HG03432 (cell line): ENCODE measurements at regions not wholly inside any gene's neighbourhood (a gene's known extent, or its start where the extent isn't known, plus 50 kb on each side); places are given as distances from the start of the nearest gene placed in this dataset.
"Not testable (repeated sequence)": the region's sequence is repeated elsewhere in the genome, so short reads cannot be mapped to it uniquely, and the experiment has no call there.

Experiments
- ATAC-seq: cut with Tn5 transposase; IDR thresholded peaks from one replicate; pipeline ENCODE4 v1.9.1; 2021; ENCODE audit warnings: mild to moderate bottlenecking, moderate library complexity; ENCODE audit not compliant: unreplicated experiment

DNA sequence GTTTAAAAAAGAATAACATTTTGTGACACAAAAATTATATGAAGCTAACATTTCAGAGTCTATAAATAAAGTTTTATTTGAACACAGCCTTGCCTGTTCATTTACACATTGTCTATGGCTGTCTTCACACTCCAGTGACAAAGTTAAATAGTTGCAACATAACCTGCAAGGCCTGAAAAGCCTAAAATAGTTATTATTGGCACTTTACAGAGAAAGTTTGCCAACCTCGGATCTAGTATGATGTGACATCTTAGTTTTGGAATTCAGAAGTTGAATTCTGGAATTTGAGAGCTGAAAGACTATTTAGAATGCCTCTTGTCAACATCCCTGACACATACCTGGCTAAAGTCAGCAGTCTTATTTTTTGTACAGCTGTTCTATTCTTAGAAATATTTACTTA is 68.3 kb downstream of the DYRK2 start:
- no peak for ATAC-seq

DNA sequence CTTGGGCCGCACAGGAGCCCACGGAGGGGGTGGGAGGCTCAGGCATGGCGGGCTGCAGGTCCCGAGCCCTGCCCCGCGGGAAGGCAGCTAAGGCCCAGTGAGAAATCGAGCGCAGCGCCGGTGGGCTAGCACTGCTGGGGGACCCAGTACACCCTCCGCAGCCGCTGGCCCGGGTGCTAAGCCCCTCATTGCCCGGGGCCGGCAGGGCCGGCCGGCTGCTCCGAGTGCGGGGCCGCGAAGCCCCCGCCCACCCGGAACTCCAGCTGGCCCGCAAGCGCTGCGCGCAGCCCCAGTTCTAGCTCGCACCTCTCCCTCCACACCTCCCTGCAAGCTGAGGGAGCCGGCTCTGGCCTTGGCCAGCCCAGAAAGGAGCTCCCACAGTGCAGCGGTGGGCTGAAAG is 70.8 kb downstream of the DYRK2 start:
- ATAC-seq, result not testable (repeated sequence)

DNA sequence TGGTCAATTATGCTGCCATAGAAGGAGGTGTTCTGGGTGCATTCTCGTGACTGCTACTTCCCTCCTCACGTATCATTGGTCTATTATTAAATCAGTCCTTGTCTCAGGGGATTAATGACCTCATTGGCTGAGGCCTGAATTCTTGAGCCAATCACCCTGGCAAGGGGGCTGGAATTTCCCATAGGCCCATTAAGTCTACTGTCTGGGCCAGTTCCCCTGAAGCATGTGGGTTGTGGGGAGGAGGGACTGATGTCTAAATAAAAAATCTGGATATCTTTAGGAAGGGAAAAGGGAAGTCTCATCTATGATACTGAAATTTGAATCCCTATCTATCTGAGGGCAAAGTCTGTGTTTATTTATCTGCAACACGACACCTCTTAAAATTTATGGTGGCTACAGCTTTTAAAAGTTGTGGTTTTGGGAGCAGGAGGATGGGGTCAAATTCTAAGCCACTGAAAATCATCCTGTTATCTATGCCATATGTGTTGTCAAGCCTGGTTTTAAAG is 71.9 kb downstream of the DYRK2 start:
- no peak for ATAC-seq

DNA sequence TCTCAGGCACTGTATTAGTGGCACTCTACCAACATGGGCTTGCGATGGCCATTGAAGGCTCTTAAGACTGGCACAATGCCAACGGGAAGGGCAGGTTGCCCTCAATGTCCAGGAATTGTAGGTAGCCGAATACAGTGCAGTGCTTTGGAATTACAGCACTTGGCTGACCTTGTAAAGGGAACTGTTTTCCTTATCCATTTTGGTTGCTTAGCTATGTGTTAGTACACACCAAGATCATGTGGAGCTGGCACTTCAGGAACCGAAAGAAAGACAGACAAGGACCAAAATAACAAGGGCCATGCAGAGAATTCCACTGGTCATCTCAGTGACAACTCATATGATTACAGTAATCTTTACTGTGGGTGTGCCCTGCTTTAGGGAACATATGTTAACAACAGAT is 72.7 kb downstream of the DYRK2 start:
- no peak for ATAC-seq

DNA sequence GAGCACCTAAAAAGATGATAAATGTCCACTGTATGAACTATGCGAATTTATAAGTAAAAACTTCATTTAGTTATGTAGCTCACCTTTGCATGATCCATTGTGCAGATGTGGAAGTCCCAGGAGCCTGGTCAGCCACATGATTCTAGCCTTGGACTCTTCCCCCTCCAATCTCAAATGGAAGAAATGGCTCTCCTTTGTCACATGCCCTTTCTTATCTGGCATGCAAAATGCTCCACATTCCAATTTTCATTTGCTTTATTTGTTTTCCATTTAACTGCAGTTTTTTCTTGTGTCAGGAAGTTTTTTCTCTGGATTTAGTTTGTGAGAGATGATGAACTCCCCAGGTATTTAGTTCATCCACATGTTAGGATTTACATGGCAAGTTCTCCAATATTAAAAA is 73.8 kb downstream of the DYRK2 start:
- ATAC-seq, result no peak

DNA sequence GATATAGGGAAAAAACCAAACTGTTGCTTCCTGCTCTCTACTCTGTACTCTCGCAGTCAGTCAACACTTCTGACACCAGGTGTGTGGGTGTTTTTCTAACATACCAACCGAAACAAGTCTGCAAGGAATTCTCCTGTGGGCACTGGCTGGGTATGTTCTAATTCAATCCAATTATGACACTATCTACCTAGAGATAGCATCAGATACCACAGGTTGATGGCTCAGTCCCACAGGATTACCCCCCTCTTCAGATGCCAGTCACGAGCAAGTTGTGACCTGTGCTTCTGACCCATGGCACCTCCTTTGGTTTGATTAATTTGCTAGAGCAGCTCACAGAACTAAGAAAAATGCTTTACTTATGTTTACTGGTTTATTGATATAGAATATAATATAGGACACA is 78.3 kb downstream of the DYRK2 start:
- no peak for ATAC-seq

DNA sequence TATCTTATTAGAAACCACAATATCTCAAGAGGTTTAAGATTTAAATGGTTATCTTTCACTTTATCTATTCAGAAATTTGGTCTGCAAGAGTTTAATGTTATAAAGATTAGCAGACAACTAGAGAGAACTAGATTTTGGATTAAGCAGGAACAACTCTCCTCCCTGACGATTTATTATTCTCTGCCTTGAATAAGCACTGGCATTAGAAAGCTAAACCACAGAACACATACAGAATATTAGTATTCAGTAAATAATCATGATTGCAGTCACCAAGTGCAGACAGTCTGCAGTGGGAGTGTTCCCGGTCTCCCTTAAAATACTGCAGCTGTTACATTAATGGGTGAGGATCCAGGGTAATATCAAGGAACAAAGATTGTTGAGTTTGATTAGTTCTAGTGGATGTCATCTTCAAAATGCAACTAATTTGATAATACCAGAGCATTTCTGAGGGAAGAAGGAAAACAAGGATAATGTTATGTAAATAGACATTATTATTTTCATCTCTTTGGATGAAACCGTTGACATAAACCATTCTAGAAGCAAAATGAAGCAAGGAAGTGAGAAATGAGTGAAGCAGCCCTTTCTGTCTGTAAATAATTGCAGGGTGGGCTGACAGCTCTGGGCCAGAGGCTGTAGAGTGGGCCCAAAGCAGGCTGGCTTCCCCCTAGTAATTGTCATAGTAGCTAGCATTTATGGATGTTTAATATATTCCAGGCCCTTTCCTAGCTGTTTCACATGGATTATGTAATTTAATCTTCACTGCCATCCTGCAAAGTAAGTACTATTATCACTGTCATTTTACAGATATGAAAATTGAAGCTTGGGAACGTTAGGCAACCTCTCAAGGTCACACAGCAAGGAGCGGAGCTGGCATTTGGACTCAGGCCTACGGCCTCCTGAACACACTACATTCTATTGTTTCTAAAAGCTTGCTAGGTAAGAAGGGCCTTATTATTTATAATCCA is 79.4 kb downstream of the DYRK2 start:
- no peak for ATAC-seq

DNA sequence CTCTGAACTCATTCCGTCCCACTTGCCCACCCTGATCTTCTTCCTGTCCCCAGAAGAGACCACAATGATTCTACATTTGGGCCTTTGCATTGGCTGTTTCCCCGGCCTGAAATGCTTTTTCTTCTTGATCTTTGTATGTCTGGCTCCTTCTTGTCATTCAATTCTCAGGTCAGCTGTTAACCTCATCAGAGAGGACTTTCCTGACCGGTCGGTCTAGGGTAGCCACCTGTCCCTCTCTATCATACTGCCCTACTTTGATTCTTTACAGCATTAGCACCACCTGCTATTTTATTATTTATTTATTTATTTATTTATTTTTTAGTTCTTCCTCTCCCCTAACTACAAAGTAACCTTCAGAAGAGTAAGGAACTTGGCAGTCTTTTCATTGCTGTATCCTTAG is 84.3 kb downstream of the DYRK2 start:
- no peak for ATAC-seq

DNA sequence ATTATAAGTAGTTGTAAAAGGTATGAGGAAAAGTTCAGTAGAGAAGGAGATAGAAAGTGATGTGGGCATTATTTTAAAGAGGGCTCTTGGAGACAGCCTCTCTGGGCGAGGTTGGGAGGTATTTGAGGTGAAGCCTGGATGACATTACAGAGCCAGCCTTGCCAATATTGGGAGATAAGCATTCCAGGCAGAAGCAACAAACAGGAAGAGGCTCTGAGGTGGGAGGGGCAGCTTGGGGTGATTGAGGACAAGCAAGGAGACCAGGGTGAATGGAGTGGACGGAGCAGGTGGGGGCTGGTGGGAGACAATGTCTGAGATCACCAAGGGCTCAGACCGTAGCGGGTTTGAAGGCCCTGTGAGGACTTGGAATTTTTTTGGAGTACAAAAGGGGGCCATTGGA is 87.3 kb downstream of the DYRK2 start:
- ATAC-seq, result no peak

DNA sequence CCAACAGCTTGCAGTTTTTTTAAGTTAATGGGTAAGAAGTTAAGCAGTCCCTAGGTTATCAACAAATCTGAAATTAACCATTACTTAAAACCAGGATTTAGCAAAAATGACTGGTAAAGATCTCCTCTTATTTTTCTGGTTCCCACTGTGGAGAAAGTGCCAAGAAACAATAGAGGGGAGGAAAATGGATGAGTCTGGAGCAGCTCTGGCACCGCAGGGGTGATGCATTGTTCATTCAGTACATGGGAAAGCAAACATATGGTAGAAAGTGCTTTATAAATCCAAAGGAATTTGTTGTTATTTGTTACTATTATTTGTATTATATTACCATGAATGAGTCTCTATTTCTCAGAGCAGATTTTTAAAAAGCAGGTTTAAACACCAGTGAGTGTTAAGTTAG is 92.2 kb downstream of the DYRK2 start:
- no peak for ATAC-seq

DNA sequence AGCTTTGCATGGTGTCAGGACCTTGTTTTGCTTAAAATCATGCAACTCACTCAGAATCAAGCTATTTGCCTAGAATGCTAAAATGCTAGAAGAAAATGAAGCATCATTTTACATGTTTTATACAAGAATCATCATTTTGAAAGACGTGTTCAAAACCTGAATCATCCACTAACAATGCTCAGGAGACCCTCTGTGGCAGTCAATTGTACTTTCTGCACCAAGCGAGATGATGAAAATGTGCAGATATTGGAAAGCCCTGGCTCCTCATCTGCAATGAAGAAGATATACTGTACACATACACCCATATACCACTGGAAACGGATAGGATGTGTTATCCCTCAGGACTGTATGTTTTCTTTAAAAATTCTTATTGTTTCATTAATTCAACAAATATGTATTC is 92.7 kb downstream of the DYRK2 start:
- ATAC-seq, result no peak

DNA sequence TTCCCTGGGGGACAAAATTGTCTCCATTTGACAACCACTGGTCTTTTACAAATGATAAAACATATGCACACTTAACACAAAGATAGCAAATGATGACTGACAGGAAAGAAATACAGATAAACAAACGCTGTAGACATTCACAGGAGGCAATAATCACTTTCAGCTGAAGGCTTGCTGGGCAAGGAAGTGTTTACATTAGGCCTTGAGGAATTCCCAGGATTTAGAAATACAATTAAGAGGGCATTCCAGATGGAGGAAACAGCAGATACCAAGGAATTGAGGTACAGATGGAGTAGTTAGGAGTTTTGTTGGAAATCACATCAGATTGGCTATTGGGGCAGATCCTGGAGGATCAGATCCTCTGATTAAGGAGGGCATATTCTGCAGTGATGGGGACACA is 93.9 kb downstream of the DYRK2 start:
- no peak for ATAC-seq

DNA sequence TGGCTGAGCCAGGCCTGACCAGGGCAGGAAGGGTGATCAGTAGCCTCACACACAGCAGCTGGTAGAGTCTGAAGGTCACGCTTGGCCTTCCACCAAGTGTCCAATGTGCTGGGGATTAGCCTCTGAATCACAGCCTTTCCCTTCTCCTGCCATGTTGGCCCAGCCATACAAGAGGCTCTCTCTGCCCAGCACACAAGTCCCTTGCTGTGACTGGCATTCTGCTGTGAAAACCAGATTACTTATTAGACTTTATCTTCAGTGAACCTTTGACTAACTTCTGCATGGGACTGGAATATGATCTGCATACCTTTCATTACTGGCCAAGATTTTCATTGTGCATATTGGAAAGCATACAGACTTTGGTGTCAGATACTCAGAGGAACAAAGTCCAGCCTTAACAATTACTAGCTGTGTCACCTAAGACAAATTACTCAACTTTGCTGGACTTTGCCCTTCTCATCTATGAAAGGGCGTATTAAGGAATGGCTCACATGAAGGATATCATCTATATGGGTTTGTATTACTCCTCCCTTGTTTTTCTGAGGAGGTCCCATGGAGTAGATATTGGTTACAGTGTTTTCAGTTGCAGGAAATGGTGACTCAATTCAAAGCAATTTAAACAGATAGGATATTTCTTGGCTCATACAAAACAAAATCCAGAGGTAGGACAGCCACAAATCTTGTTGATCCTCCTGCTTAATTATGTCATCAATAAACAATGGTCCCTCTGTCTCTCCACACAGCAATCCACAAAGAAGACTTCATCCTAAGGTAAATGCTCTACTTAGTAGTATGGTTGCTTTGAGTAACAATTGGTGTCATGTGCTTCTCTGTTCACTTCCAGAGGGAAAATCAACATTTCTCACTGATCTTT is 99.6 kb downstream of the DYRK2 start:
- no peak for ATAC-seq

DNA sequence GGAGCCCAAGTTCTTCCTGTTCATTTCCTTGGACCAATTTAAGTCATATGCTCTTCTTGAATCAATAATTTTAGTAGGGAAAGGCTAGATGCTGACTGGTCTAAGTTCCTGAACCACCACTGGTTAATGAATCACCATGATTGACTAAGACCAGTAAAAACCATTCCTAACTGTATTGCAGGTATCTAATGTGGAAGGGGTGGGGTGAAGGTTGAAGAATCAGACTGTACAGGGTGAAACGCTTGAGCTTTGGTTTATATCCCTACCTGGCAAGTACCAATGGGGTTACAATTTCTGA is 100.1 kb downstream of the DYRK2 start:
- ATAC-seq, result no peak

DNA sequence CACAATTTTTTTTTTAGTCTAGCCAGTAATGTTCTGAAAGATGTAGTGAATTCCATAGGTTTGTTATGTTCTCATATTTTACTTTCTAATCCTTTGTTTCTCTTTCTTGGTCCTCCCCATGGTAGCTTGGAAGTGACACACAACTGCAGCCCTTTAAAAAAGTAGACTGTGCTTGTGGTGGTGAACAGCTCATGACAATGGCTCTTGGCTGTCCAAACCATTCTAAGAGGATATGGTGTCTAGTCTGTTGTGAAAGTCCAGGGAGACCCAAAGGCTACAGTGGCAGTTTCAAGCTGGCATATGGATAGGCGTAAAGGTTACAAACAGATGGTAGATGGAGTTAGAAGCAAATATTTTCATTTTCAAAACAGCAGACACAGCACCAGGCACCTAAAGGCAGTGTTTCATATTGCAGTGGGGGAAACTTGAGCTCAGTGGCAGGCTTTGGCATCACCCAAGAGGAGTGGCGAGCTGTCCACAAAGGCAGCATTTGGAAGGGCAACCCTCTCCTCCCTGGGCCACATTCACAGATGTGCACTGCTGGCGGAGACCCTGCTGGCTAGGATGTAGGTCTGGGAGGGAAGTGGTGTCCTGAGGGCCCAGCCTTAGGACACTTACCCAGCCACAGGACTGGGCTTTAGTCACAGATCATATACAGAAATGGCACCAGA is 102.1 kb downstream of the DYRK2 start:
- no peak for ATAC-seq

DNA sequence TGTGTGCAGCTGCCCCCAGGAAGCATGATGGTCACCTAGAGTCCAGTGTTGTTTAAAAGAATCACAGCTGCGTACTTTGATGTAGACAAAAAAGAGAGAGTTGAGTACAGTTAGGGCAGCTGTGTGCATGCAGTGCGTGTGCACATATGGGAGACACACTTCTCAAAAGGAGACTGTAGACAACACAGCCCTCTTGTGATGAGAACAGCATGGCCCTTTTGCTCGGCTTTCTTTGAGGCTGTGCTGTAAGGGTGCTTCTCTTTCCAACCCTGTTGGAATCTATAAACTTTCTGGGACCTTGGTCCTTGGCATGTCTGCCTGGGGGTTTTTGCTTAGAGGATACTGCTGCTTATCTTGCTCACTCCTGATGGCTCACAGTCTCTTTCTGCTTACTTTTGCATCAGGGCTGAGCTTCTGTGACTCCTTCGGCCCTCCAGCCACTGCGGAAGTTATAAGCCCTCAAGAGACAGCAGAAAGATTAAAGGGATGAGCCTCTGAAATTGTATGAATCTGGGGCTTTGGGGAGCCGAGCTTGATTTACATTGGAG is 102.9 kb downstream of the DYRK2 start:
- ATAC-seq, result no peak

DNA sequence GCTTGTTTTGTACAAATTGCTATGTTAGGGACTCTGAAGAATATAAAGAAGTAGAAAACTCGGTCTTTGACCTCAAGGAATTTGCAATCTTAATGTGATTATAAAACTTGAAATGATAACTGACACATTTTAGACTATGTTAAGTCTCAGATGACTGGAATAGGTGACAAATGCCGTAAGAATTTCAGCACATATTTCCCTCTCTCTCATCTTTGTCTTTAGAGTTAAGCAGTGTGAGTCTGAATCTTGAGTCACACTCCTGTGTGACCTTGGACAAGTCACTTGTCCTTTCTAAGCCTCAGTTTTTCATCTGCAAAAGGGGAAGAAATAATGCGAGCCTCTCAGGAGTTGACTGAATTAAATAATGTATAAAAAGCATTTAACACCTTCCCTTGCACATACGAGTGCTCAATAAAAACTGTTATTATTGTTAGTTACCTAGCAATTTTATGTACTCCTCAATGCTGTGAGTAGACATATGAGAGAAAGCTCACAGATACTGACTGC is 103.7 kb downstream of the DYRK2 start:
- ATAC-seq, result no peak

DNA sequence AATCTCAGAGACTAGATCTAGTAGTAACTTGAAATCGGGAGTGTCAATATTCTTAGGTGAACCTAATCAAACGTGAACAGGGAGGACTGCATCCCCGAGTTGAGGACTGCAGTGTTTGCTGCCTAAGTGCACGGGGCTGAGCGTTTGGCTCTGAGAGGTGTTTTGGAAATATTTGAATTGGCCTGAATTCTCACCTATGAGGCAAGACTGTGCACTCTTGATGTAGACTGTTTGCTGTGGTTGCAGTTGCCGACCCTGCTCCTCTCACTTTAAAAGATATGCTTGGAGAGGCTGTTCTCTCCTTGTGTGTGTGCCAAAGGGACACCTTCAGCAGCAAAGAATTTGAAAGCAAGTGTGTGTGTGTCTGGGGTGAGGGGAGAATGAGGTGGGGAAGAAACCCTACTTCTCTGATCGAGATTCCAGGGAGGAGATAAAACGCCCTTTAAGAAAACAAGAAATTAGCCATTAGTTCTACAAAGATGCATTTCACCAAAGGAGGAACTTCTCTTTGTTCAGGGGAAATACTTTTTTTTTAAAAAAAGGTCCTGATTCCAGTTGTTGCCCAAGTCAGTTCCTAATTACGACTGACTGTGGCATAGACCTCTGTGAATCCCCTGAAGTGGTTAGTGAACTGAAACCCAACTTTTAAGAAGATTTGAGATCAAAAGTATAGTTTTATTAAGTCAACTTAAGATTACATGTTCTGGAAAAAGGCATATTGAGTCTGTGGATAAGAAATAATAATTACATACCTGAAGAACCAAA is 106.6 kb downstream of the DYRK2 start:
- ATAC-seq, result no peak

DNA sequence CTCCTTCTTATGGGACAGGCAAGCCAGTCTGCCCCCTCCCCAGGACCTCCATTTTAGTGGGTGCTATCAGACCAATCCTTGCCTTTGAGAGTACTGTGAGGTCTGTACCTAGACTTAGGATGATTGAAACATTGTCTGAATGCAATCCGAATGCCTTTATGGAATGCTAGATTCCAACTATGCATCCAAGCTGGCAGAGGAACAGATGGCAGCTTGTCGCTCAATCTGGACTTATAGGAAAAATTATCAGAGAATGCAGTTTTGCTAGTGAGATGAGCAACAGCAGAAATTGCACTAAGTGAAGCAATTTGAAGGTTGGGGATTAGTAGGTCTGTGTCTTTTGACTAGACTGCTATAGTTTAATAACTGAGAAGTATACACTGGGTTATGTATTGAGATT is 109.1 kb downstream of the DYRK2 start:
- ATAC-seq, result no peak

DNA sequence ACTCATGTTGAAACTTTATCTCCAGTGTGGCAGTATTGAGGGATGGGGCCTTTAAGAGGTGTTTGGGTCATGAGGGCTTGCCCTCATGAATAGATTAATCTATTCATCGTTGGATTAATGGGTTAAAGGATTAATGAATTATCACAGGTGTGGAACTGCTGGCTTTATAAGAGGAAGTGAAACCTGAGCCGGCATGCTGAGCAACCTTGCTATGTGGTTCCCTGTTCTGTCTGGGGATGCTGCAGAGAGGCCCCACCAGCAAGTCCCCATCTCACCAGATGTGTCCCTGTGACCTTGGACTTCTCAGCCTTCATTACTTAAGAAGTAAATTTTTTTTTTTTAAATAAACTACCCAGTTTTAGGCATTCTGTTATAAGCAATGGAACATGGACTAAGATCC is 109.6 kb downstream of the DYRK2 start:
- ATAC-seq, result peak; percentile 99
